GM12878 (cell line): ENCODE measurements at regions not wholly inside any gene's neighbourhood (a gene's known extent, or its start where the extent isn't known, plus 50 kb on each side); places are given as distances from the start of the nearest gene placed in this dataset.

Experiments
- RFX5 ChIP-seq: IDR thresholded peaks from 2 replicates; pipeline ENCODE4 v1.6.1; 2011; ENCODE audit warnings: low read depth, low read length, improper control_type of control experiment
- TF ChIP-seq, protein P1 (sequence below): IDR thresholded peaks from 2 replicates; pipeline ENCODE4 v1.6.1; 2012; ENCODE audit warnings: low read depth, low read length, improper control_type of control experiment

DNA sequence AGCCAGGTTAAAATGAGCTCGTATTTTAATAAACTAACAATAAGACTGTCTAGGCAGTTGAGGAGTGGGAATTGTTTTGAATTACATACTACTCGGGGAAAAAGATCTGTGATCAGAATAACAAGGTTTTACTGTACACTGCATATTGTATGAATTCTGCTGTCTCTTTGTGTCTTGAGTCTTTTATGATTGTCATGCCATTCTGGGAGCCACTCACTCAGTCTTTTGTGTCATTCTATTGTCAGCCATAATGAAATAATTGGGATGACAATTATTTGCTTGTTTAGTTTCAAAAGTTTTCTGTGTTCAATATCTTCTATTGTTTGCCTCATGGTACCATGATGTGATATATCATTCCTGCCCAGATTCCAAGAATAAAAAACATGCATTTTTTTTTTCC is 339.6 kb upstream of the TBL1XR1 start:
- TF ChIP-seq, protein P1, sequence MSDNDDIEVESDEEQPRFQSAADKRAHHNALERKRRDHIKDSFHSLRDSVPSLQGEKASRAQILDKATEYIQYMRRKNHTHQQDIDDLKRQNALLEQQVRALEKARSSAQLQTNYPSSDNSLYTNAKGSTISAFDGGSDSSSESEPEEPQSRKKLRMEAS, result no peak
- no peak for TF ChIP-seq RFX5
